Peyer's patch (tissue), 4 donors: ENCODE measurements at regions not wholly inside any gene's neighbourhood (a gene's known extent, or its start where the extent isn't known, plus 50 kb on each side); places are given as distances from the start of the nearest gene placed in this dataset.

Experiments used
- POLR2A ChIP-seq, 2 donors: fragments of 450-650 bp; IDR thresholded peaks; one replicate each; pipeline ENCODE4 v1.5.1; 2017; ENCODE audit warnings: antibody characterized with exemption in 2 of 2, mild to moderate bottlenecking in 2 of 2, moderate library complexity in 2 of 2
- TF ChIP-seq, protein P1 (sequence below), 6 experiments: fragments of 450-650 bp in 4 of 6; fragments of 200-600 bp in 2 of 6; sonication (generic) in 1 of 6; IDR thresholded peaks; one replicate each; pipeline ENCODE4 v1.5.1; 2017 to 2019; ENCODE audit warnings: antibody characterized with exemption in 6 of 6, mild to moderate bottlenecking in 3 of 6, moderate library complexity in 1 of 6

DNA sequence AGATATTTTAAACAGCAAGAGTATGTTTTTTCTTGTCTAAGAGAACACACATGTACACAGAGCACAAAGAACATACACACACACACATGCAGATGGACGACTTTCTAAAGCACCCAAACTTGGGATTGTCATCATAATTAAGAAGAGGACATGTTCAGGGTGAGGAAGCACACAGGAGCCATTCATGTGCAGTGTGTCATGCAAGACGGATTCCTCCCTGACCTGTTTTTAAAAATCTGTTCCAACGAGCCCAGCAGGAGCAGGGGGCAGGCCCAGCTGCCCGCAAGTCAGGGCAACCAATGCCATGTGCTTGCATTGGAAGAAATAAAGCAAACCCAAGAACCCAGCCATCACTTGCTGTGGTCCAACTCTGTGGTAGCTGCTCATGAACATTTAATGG lies 167.3 kb upstream of the ZNF644 start:
- TF ChIP-seq POLR2A (IDR thresholded peaks at IDR 0.05): no peak
- TF ChIP-seq, protein P1, sequence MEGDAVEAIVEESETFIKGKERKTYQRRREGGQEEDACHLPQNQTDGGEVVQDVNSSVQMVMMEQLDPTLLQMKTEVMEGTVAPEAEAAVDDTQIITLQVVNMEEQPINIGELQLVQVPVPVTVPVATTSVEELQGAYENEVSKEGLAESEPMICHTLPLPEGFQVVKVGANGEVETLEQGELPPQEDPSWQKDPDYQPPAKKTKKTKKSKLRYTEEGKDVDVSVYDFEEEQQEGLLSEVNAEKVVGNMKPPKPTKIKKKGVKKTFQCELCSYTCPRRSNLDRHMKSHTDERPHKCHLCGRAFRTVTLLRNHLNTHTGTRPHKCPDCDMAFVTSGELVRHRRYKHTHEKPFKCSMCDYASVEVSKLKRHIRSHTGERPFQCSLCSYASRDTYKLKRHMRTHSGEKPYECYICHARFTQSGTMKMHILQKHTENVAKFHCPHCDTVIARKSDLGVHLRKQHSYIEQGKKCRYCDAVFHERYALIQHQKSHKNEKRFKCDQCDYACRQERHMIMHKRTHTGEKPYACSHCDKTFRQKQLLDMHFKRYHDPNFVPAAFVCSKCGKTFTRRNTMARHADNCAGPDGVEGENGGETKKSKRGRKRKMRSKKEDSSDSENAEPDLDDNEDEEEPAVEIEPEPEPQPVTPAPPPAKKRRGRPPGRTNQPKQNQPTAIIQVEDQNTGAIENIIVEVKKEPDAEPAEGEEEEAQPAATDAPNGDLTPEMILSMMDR (IDR thresholded peaks at IDR 0.05): no peak
